Central memory CD8-positive, alpha-beta T cell (primary cell): ENCODE measurements at regions not wholly inside any gene's neighbourhood (a gene's known extent, or its start where the extent isn't known, plus 50 kb on each side); places are given as distances from the start of the nearest gene placed in this dataset.

Experiments
- ATAC-seq: fragments of 150-1000 bp; cut with Tn5 transposase; replicated peaks from 2 replicates; pipeline ENCODE4 v1.10.0; 2022; ENCODE audit warnings: mild to moderate bottlenecking, moderate FRiP score, moderate number of reproducible peaks; ENCODE audit not compliant: poor library complexity, severe bottlenecking; ENCODE audit errors: extremely low read depth
- DNase-seq, 2 donors: peaks; one replicate each; pipeline ENCODE4 v3.0.0; 2021; ENCODE audit warnings: low spot score in 2 of 2
- H3K27ac Mint-ChIP-seq: one replicate; pipeline ENCODE4 v1.8.0; 2022; ENCODE audit warnings: low read depth, mild to moderate bottlenecking, moderate library complexity, mixed read lengths
- H3K27me3 Mint-ChIP-seq: one replicate; pipeline ENCODE4 v1.8.0; 2022; ENCODE audit warnings: mixed read lengths
- H3K36me3 Mint-ChIP-seq: one replicate; pipeline ENCODE4 v1.8.0; 2022; ENCODE audit warnings: mild to moderate bottlenecking, moderate library complexity, mixed read lengths; ENCODE audit not compliant: insufficient read depth
- H3K4me1 Mint-ChIP-seq: one replicate; pipeline ENCODE4 v1.8.0; 2022; ENCODE audit warnings: mixed read lengths
- H3K4me3 Mint-ChIP-seq: one replicate; pipeline ENCODE4 v1.8.0; 2022; ENCODE audit warnings: mild to moderate bottlenecking, moderate library complexity, mixed read lengths
- H3K9me3 Mint-ChIP-seq: one replicate; pipeline ENCODE4 v1.8.0; 2022; ENCODE audit warnings: mixed read lengths

- no peak for ATAC-seq
- Mint-ChIP-seq H3K27ac (no peak overlapping the region), H3K4me3 (no peak overlapping the region), H3K27me3 (no peaks in the 10 kb centered on the region), H3K4me1 (no peaks in the 10 kb centered on the region), H3K36me3 (no peaks in the 10 kb centered on the region), H3K9me3 (no peaks in the 10 kb centered on the region)
- no peak for DNase-seq
These were observed 73.7 kb upstream of the ARMC2 start for GRCh38 chr6:108774555-108774954.

GRCh38 chr6:108777536-108777935, 70.7 kb upstream of the ARMC2 start:
- Mint-ChIP-seq H3K27ac (no peak overlapping the region), H3K36me3 (no peaks in the 10 kb centered on the region), H3K4me3 (no peak overlapping the region), H3K9me3 (no peaks in the 10 kb centered on the region), H3K4me1 (peaks cover 7% of the 10 kb centered on the region), H3K27me3 (no peaks in the 10 kb centered on the region)
- ATAC-seq (no peak), DNase-seq (no peak)

GRCh38 chr6:108778421-108779186, 69.6 kb upstream of the ARMC2 start:
- Mint-ChIP-seq H3K36me3 (no peaks in the 10 kb centered on the region), H3K9me3 (no peaks in the 10 kb centered on the region), H3K4me1 (peaks cover 10% of the 10 kb centered on the region), H3K4me3 (no peak overlapping the region), H3K27me3 (no peaks in the 10 kb centered on the region), H3K27ac (no peak overlapping the region)
- no peak for ATAC-seq
- no peak for DNase-seq

- H3K9me3 Mint-ChIP-seq = no peaks in the 10 kb centered on the region
- H3K4me3 Mint-ChIP-seq = no peak overlapping the region
- H3K4me1 Mint-ChIP-seq = peaks cover 10% of the 10 kb centered on the region
- no peak overlapping the region for H3K27ac Mint-ChIP-seq
- no peaks in the 10 kb centered on the region for H3K27me3 Mint-ChIP-seq
- H3K36me3 Mint-ChIP-seq = no peaks in the 10 kb centered on the region
- ATAC-seq (no peak), DNase-seq (no peak)
These were observed 68.5 kb upstream of the ARMC2 start for GRCh38 chr6:108779536-108780275.

- Mint-ChIP-seq H3K27ac (no peak overlapping the region), H3K4me1 (peaks cover 10% of the 10 kb centered on the region), H3K9me3 (no peaks in the 10 kb centered on the region), H3K4me3 (no peak overlapping the region), H3K27me3 (no peaks in the 10 kb centered on the region), H3K36me3 (no peaks in the 10 kb centered on the region)
- DNase-seq = no peak
- ATAC-seq = no peak
These were observed 67.4 kb upstream of the ARMC2 start for GRCh38 chr6:108780784-108781183.

- H3K27me3 Mint-ChIP-seq = no peaks in the 10 kb centered on the region
- H3K36me3 Mint-ChIP-seq = no peaks in the 10 kb centered on the region
- H3K4me3 Mint-ChIP-seq = peak overlapping the region; percentile 69
- ATAC-seq = no peak
- peaks cover 10% of the 10 kb centered on the region for H3K4me1 Mint-ChIP-seq
- DNase-seq = no peak
- H3K27ac Mint-ChIP-seq = no peak overlapping the region
- no peaks in the 10 kb centered on the region for H3K9me3 Mint-ChIP-seq
These were observed 66.7 kb upstream of the ARMC2 start for GRCh38 chr6:108781419-108782100.

GRCh38 chr6:108782179-108783041, 65.8 kb upstream of the ARMC2 start:
- peaks cover 10% of the 10 kb centered on the region for H3K4me1 Mint-ChIP-seq
- peak; percentile 59 for DNase-seq
- H3K27ac Mint-ChIP-seq = no peak overlapping the region
- peak overlapping the region; percentile 69 for H3K4me3 Mint-ChIP-seq
- no peaks in the 10 kb centered on the region for H3K9me3 Mint-ChIP-seq
- H3K27me3 Mint-ChIP-seq = no peaks in the 10 kb centered on the region
- ATAC-seq = peak; percentile 94
- no peaks in the 10 kb centered on the region for H3K36me3 Mint-ChIP-seq

- H3K27me3 Mint-ChIP-seq = no peaks in the 10 kb centered on the region
- no peak for DNase-seq
- no peaks in the 10 kb centered on the region for H3K36me3 Mint-ChIP-seq
- no peak overlapping the region for H3K27ac Mint-ChIP-seq
- no peak for ATAC-seq
- no peak overlapping the region for H3K4me3 Mint-ChIP-seq
- no peaks in the 10 kb centered on the region for H3K9me3 Mint-ChIP-seq
- peaks cover 10% of the 10 kb centered on the region for H3K4me1 Mint-ChIP-seq
These were observed 62.6 kb upstream of the ARMC2 start for GRCh38 chr6:108785653-108786052.

- Mint-ChIP-seq H3K27me3 (no peaks in the 10 kb centered on the region), H3K27ac (no peak overlapping the region), H3K4me3 (no peak overlapping the region), H3K4me1 (no peaks in the 10 kb centered on the region), H3K9me3 (no peaks in the 10 kb centered on the region), H3K36me3 (no peaks in the 10 kb centered on the region)
- DNase-seq = no peak
- no peak for ATAC-seq
These were observed 59.8 kb upstream of the ARMC2 start for GRCh38 chr6:108788416-108788815.

GRCh38 chr6:108789475-108789874, 58.7 kb upstream of the ARMC2 start:
- Mint-ChIP-seq H3K4me1 (no peaks in the 10 kb centered on the region), H3K27ac (no peak overlapping the region), H3K9me3 (no peaks in the 10 kb centered on the region), H3K27me3 (no peaks in the 10 kb centered on the region), H3K36me3 (no peaks in the 10 kb centered on the region), H3K4me3 (no peak overlapping the region)
- ATAC-seq = no peak
- no peak for DNase-seq

- ATAC-seq (no peak), DNase-seq (no peak)
- no peaks in the 10 kb centered on the region for H3K27me3 Mint-ChIP-seq
- no peaks in the 10 kb centered on the region for H3K4me1 Mint-ChIP-seq
- no peaks in the 10 kb centered on the region for H3K9me3 Mint-ChIP-seq
- no peaks in the 10 kb centered on the region for H3K36me3 Mint-ChIP-seq
- H3K4me3 Mint-ChIP-seq = no peak overlapping the region
- no peak overlapping the region for H3K27ac Mint-ChIP-seq
These were observed 56.5 kb upstream of the ARMC2 start for GRCh38 chr6:108791700-108792099.

- Mint-ChIP-seq H3K4me3 (no peak overlapping the region), H3K36me3 (no peaks in the 10 kb centered on the region), H3K9me3 (no peaks in the 10 kb centered on the region), H3K27me3 (no peaks in the 10 kb centered on the region), H3K4me1 (peaks cover 19% of the 10 kb centered on the region), H3K27ac (no peak overlapping the region)
- ATAC-seq (no peak), DNase-seq (no peak)
These were observed 54.5 kb upstream of the ARMC2 start for GRCh38 chr6:108793516-108794251.
